KBM-7 (cell line): ENCODE measurements at regions not wholly inside any gene's neighbourhood (a gene's known extent, or its start where the extent isn't known, plus 50 kb on each side); places are given as distances from the start of the nearest gene placed in this dataset.

ENCODE experiments used
- DNase-seq: peaks from one replicate; pipeline ENCODE4 v3.0.0-alpha.2; 2015
- in situ Hi-C: fragments of 300-500 bp; cut with MboI; formaldehyde crosslinking; loops from 2 replicates; pipeline ENCODE4 v1.14.3; 2020; ENCODE audit warnings: low sequenced_read_pairs, low pct_unique_long_range_greater_than_20kb, mixed read lengths

DNA sequence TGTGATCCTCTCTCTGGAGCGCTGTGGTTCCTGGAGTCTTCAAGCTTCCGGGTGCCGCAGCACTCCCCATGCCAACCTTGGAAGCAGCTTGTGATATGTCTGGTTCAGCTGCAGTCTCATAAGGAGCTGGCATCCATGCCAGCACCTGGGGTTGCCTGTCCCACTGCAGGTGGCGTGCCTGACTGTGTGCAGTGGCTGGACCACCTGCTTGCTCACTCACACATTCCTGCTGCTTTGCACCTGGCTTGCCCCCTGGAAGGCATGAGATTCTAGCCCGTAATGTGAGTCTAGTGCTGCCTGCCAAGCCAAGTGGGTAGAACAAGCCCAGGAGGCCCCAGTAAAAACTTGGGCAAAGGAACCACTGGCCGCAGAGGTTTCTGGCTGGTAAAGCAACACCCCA is 687.2 kb upstream of the AADAT start:
- no peak for DNase-seq
- in situ Hi-C loops = no loop called here

DNA sequence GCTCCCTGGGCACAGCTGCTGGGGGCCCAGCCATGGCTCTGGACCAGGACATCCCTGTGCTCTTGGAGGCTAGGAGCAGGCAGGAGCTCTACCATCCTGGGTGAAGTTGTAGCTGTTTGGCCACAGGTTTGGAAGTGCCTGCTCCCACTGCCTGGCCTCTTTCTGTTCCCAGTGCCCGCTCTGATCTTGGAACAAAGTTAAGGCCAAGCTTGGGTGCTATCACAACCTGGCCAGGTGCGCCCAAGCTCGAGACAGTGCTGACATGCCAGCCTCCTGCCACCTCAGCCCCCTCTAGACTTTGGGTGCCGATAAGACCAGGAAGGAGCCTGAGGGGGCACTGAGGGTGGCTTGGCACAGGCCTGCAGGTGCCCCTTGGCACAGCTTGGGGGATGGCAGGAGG is 686.1 kb upstream of the AADAT start:
- no peak for DNase-seq
- in situ Hi-C loops = no loop called here

DNA sequence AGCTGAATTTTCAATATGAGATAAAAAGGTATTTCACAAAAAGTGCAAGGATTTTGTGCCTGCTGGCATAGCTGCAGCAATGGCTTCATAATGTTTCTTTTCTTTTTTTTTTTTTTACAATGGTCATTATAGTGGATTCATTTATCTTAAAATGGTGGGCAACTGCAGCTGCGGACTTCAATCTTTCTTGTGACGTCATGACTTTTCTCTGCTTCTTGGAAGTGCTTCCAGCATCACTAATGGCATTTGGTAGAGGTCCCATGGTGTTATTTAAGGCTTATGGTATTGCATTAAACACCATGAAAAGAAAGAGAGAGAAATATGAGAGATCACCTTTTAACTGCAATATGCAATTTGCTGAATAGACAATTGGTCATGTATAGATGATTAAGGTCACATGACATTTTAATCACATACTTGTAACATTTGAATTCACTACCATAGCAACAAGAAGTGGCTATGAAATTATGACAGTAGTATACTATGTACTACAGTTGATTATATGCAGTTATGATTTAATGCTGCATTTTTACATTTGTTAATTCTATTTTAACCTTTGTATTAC is 684.0 kb upstream of the AADAT start:
- no peak for DNase-seq
- in situ Hi-C loops = no loop called here

DNA sequence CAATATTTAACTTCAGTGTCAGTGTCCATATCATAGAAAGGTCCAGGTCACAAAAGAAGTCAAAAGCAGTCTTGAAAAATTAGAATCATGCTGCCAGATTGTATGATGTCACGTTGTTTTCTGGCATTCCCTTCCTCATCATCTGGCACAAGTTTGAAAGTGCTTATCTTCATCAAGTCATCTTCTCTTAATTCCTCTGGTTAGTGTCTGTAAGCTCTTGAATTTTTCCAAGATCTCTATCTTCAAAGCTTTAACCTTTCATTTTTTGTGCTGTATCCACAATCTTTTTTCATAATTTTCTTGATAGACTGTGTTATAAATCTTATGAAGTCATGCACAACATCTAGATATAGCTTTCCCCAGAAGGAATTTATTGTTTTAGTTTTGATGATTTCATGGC is 682.7 kb upstream of the AADAT start:
- no peak for DNase-seq
- in situ Hi-C loops = no loop called here

DNA sequence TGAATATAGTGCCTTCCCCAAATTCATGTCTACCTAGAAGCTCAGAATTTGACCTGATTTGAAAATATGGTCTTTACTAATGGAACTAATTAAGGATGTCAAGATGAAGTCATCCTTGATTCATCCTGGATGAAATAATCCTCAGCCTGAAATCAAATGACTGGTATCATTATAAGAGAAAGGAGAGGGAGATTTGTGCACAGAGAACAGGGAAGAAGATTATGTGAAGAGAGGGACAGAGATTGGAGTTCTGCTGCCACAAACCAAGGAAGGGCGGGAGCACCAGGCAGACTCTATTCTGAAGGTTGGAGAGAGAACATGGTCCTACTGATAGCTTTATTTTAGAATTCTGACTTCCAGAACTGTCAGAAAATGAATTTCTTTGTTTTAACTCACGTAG is 680.9 kb upstream of the AADAT start:
- no peak for DNase-seq
- in situ Hi-C loops = no loop called here

DNA sequence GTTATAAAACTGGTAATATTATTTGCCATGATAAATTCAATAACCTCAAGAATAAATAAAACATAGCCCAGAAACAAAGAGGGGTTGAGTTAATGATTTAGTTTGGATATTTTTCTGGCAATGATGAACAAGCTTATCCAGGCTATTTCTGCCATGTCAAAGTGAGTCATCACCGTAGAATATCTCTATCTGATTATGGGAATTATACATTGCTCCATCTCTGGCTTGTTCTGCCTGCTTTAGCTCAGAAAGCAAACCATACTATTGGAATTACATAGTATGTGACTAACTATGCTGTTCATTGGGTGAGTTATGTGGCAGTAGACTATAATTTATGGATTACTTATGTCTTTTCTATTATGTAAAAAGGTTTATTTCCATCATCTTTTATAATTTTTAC is 680.1 kb upstream of the AADAT start:
- no peak for DNase-seq
- in situ Hi-C loops = no loop called here

DNA sequence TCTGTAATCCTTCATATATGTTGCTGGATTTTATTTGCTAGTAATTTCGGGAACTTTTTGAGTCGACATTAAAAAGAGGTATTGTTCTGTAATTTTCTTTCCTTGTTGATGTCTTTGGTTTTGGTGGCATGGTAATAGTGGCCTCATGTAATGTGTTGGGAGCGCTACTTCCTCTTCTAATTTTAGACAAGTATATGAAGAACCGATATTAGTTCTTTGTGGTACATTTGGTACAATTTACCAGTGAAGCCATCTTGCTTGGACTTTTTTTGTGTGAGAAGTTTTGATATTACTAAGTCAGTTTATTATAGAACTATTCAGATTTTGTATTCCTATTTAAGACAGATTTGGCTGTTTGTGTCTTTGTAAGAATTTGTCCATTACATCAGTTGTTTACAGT is 669.2 kb upstream of the AADAT start:
- in situ Hi-C loops = no loop called here
- DNase-seq = peak; percentile 23

DNA sequence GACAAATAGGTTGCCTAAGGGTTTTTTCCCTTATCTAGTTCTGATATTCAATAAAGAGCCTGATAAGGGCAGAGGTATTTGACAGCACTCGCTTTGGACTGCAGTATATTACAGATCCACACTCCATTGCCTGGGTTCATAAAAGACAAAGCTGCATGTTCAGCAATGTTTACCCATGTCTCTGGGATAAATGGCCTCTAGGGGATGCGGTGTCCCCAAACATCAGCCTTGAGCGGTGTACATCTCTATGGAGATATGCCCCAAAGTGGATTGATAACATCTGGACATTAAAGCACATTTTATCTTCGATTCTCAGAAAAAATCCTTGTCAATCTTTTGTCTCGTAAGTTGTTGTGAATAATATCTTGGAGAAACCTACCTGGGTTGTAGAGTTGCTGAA is 660.8 kb upstream of the AADAT start:
- in situ Hi-C loops = no loop called here
- no peak for DNase-seq

DNA sequence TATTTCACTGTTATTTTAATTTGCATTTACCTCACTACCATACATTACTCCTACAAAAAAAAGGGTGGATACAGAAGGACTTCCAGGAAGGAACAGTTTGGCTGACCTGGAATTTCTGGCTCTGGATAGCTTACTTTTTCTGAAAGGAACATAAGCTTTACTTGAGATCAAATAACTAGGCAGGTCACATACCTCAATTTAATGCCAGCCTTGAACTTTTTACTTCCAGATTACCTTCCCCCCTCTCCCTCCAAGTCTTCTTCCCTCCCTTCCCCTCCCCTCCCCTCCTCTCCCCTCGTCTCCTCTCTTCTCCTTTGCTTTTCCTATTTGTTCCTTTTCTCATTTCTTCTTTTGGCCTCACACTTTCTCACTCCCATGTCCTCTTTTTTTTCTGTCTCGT is 659.2 kb upstream of the AADAT start:
- in situ Hi-C loops = no loop called here
- DNase-seq = no peak

DNA sequence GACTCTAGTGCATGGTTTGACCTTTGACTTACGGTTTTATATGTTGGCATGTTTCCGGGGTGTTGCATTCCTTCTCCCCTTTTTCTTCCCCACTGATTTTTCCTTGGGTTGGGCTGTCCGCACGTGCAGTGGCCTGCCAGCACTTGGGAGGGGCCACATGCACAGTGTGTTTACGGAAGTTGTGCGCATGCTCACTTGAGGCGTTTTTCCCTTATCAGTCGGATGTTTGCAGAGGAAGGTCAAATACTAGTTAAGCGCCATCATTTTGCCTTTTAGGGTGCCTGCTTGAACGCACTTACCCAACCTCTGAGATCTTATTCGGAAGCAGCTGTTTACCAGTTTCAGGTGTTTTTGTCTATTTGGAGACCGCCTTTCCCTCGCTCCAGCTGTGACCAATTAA is 653.9 kb upstream of the AADAT start:
- in situ Hi-C loops = no loop called here
- DNase-seq = no peak

DNA sequence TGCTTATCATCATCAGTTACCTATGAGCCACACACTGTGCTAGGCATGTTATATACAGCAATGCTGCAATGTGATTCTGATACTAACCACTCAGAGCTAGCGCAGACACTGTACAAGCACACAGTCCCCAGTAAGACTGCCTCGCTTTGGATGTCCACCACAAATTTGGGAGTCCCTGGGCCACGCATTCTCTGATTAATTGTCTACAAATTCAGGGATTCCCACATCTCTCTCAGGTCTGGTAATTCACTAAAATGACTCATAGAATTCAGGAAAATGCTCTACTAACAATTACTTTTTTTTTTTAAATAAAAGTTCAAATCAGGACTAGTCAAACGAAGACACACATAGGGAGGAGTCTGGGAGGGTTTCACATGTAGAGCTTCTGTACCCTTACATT is 652.1 kb upstream of the AADAT start:
- in situ Hi-C loops = no loop called here
- no peak for DNase-seq

DNA sequence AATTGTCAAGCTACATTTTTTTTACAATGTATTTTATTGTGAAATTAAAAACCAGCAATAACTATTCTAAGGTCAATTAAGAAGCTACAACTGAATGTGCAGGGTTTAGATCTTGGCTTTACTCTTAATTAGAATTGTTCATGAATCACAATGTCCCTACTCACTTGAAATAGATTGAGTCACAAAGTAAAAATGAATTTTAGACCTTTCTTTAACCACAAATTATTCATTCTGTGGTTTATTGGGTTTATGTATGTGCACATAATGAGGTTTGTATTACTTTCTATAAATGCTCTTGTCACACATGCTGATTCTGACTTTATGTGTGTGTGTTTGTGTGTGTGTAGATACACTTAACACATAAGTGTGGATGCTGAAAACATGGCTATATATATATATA is 647.0 kb upstream of the AADAT start:
- in situ Hi-C loops = no loop called here
- DNase-seq = no peak

DNA sequence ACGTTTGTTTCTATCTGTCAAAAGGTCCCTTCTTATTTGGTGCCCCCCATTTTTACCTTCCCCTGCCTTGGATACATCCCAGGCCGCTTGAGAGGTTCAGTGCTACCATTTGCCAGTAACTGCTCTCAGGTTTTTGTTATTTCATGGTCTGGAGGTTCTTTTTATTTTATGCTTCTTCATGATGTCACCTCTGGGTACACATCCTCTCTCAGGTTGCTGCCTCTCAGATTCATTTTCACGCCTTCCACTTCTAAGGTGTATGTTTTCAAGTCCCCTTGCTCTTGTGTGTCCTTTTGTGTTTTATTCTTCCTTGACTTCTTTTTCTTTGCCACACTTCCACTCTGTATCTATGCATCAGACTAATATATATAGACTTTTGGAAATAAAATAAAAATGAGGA is 640.1 kb upstream of the AADAT start:
- in situ Hi-C loops = no loop called here
- no peak for DNase-seq

DNA sequence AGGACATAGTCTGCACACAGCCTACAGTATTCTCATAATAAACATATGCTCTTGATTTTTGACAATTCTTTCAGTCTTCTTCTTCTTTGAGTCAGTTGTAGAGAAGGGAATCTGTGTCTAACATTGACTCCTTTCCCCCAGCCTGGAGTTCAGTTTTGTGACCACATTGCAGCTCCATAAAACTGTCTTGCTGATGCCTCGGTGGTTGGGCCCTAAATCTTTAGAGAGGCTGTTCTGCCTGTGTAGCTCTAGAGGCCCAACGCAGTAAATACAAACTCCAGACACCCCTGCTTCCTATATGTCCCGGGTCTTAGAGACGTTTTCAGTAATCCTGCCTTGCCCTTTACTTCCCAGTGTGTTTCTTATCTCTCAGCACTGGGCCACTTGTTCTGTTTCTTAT is 639.5 kb upstream of the AADAT start:
- DNase-seq = no peak
- in situ Hi-C loops = no loop called here

DNA sequence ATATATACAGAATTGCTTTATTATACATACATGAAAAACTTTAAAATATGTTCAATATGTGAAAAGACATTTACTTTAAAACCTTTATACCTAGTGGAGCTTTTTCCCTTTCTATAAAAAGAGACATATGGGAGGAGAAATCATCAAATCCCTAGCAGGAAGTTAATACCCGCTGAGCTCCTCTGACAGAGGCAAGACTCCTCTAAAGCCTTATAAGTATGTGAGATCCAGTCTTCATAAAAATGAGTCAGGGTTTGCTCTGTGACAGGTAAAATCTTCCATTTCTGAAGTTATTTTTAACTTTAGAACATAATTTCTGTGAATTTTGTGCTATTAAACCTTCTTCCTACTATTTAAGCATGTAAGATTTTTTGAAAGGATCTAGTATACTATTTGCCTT is 634.4 kb upstream of the AADAT start:
- in situ Hi-C loops = no loop called here
- DNase-seq = no peak

DNA sequence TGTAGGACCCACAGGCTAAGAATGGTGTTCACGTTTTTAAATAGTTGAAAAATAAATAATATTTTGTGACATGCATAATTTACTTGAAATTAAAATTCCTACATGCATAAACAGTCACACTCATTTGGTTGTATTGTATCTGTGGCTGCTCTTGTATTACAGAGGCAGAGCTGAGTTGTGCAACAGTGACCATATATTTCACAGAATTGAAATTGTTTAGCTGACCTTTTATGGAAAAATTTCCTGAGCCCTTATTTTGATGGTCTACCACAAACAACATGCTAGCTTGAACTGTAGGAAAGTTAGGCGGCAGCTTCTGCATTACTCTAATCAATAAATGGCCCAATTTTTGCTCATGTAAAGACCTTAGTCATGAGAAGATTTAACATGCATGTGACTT is 633.4 kb upstream of the AADAT start:
- in situ Hi-C loops = no loop called here
- DNase-seq = no peak

DNA sequence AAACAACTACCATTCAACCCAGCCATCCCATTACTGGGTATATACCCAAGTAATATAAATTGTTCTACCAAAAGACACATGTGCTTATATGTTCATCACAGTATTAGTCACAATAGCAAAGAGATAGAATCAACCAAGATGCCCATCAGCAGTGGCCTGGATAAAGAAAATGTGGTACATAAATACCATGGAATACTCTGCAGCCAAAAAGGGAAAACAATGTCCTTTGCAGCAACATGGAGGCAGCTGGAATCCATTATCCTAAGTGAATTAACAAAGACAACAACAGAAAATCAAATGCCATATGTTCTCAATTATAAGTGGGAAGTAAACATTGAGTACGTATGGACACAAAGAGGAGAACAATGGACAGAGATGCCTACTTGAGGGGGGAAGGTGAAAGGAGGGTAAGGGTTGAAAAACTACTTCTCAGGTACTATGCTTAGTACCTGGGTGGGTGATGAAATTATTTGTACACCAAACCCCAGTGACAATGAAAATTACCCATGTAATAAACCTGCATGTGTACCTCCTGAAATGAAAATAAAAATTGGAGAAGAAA is 632.1 kb upstream of the AADAT start:
- DNase-seq = no peak
- in situ Hi-C loops = no loop called here

DNA sequence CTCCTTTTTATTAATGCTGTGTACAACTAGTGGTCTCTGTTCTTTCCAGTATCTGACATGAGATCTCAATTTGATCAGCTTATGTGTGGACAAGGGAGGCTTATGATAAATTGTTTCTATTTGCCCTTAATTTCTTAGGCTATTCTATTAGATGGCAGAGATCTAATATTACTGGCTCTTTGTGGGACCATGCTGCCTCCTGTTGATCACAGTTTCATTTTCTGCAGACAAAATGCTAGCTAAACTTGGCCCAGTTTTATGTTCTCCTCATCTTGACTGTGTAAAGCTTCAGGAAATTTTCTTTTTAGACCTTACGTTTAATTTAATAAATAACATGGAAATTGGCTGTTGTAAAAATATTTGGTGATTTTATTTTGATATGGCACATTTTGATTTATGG is 627.1 kb upstream of the AADAT start:
- in situ Hi-C loops = no loop called here
- no peak for DNase-seq

DNA sequence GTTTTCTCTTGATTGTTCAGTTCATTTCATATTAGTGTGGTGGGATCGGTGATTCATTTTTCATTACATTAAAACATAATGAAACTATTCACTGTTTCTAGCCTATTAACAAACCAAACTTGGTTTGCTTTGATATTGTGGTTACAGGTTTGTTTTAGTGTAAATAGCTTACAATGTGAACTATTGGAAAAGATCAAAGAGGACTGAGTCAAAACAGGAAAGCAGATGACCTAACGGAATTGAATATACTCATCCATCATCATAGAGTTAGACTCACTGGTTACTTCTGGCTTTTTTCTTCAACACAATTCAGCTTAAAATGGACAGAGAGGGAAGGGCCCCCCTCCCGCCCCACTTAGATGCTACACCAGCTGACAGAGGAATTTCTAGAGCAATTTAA is 616.2 kb upstream of the AADAT start:
- no peak for DNase-seq
- in situ Hi-C loops = no loop called here

DNA sequence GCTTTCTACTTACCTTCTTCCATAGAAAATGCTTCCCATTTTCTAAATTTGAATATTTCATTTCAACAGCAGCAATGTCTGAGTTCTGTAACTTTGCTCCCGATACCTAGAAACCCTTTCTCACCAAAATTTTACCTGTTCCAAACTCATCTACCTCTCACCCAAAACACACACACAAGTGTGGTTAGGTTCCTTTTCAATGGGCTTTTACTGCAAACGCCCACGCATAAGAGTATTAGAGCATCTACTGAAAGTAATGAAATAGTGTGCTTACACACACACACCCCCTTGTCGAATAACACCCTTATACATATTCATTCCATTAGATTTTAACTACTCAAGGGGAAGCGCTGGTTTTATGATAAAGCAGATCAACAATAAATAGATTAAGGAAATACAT is 610.3 kb upstream of the AADAT start:
- in situ Hi-C loops = no loop called here
- no peak for DNase-seq

DNA sequence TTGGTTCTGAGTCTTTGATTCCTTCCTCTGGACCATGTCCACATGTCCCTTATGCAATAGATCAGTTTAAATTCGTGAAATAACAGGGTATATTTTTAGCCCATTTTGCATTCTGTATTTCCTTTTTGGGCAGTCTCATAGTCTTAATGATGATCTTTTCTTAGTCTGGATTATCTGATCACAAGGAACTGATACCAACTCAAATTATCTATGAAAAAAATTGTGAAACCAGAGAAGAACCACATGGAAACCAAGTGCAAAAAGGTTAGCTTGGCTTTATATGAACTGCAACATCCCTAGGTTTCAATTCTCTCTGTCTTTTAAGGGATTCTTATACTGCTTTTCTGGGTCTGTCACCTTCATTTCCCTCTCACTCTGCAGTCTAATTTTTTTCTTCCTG is 608.6 kb upstream of the AADAT start:
- DNase-seq = no peak
- in situ Hi-C loops = no loop called here

DNA sequence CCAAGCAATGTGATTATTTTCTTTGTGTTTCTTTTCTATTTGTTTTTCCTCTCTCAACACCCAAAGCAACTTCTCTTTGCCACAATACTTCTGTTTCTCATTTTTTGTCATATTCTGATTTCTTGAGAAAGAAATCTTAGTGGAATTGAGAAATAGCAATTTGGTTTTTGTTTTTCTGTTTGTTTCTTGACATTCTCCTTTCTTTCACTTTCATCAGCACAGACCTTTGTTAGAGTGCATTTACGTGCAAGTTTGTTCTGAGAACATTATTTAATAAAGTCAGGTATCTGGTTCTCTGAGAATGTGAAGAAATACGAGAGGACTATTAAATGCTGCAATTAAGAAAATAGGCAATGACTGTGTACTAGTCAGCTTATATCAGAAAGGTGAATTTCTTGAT is 608.1 kb upstream of the AADAT start:
- in situ Hi-C loops = no loop called here
- no peak for DNase-seq
